Right ventricle myocardium inferior (tissue), 1 donor: ENCODE measurements at regions not wholly inside any gene's neighbourhood (a gene's known extent, or its start where the extent isn't known, plus 50 kb on each side); places are given as distances from the start of the nearest gene placed in this dataset.
A peak's percentile ranks its signal among the peaks of the same experiment; 100 is the strongest.

Experiments used
- ATAC-seq: fragments of 200-7000 bp; cut with Tn5 transposase; one replicate; pipeline ENCODE4 v1.9.1; 2020; ENCODE audit warnings: mild to moderate bottlenecking, moderate library complexity
- DNase-seq: peaks from one replicate; pipeline ENCODE4 v3.0.0; 2021; ENCODE audit errors: missing footprints
- intact Hi-C: fragments of 100-400 bp; cut with DNase I; formaldehyde crosslinking; loops from one replicate; pipeline ENCODE4 v1.11.0; 2022
- donor health status: DM: no; HTN: yes; CAD: no; lungs with severe emphysema.

DNA sequence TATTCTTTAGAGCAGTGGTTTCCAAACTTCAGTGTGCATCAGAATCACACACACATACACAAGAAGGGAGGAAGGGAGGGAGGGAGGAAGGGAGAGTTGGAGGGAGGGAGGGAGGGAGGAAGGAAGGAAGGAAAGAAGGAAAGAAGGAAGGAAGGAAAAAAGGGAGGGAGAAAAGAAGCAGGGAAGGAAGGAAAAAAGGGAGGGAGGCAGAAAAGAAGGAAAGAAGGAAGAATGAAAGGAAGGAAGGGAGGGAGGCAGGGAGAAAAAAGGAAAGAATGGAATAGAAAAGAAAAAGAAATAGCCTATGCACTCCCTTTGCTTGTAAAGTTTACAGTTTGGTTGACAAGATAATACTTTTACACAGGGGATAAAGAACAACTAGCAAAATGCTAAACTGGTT lies 96.3 kb upstream of the BCL11A start:
- ATAC-seq (no peak), DNase-seq (no peak)
- intact Hi-C loops, result no loop called here

DNA sequence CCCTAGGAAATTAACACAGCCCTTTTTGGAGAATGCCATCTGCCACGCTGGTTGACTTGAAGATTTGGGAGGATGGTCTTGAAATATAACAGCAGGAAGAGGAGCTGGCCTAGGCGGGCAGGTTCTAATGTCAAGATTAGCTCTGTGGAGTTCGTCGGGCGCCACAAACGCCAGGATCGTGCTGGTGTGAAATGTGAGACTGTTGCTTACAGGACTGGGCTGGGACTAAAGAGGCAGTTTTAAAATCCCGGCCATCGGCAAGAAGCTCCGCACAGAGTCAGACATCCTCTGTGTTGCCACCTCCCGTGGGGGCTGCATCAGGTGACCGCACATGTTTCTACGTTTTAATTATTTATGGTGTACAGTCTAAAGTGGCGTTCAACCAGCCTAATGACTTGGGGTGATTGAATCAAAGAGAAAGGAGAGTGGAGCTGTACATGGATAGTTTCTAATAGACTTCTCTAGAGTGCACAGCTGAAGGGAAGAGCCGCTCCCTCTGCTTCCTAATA lies 99.4 kb upstream of the BCL11A start:
- intact Hi-C loops, result no loop called here
- ATAC-seq (no peak), DNase-seq (no peak)

GRCh38 chr2:60657673-60658072 lies 98.4 kb upstream of the PAPOLG start:
- intact Hi-C loops, result no loop called here
- DNase-seq, result no peak
- ATAC-seq, result no peak

DNA sequence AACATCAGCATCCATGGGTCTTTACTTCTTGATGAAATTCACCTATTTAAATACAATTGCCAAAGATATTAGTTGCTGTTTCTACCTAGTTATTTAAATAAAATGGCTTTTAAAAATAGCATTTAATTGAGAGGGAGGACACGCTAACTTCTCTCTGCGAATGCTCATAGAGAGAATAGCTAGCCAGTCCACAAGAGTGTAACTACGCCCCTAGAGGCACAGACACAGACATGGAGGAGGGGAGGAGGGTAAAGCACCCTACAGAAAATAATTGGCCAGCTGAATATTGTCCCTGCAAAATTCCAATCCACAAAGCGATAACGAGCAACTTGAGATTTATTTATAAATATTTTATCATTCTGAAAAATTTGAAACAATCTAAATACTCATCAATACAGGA lies 97.0 kb upstream of the PAPOLG start:
- intact Hi-C loops, result no loop called here
- no peak for ATAC-seq
- no peak for DNase-seq

- no peak for DNase-seq
- no peak for ATAC-seq
- intact Hi-C loops, result no loop called here
These were observed 94.9 kb upstream of the PAPOLG start for GRCh38 chr2:60661073-60661738.

GRCh38 chr2:60662781-60663180 lies 93.3 kb upstream of the PAPOLG start:
- intact Hi-C loops, result no loop called here

GRCh38 chr2:60671966-60672365 lies 84.1 kb upstream of the PAPOLG start:
- DNase-seq (no peak), ATAC-seq (no peak)
- intact Hi-C loops, result no loop called here

More at GRCh38 chr2:60662781-60663180, 93.3 kb upstream of the PAPOLG start:
- no peak for DNase-seq
- no peak for ATAC-seq

GRCh38 chr2:60674524-60675165 lies 81.4 kb upstream of the PAPOLG start:
- intact Hi-C loops, result no loop called here

GRCh38 chr2:60675301-60675700 lies 80.8 kb upstream of the PAPOLG start:
- ATAC-seq (no peak), DNase-seq (no peak)
- intact Hi-C loops, result no loop called here

More at GRCh38 chr2:60674524-60675165, 81.4 kb upstream of the PAPOLG start:
- DNase-seq (peak; percentile 89), ATAC-seq (peak; percentile 90)

GRCh38 chr2:60676706-60677330 lies 79.2 kb upstream of the PAPOLG start:
- ATAC-seq (no peak), DNase-seq (no peak)
- intact Hi-C loops, result no loop called here

DNA sequence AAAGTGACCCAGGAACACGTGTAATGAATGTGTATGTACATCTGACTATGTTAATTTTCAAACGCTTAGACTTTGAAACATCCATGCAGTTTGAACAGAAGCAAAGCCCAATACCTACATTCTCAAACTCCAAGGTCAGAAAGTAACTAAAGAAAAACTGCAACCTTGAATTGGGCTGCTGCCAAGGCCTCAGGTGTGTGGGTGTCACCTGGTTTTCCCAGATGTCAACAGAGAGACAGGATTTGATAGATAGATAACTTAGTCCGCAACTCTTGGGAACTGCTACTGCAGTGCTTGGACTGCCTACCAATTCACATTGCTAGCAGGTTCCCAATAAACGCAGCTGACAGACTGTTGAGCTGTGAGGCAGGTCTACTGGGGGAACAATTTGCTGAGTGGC lies 78.7 kb upstream of the PAPOLG start:
- intact Hi-C loops, result no loop called here

GRCh38 chr2:60678551-60678950 lies 77.5 kb upstream of the PAPOLG start:
- intact Hi-C loops, result no loop called here
- ATAC-seq (no peak), DNase-seq (no peak)

More for the DNA sequence above, 78.7 kb upstream of the PAPOLG start:
- no peak for DNase-seq
- ATAC-seq, result no peak

- intact Hi-C loops, result no loop called here
- ATAC-seq (peak; percentile 56), DNase-seq (no peak)
These were observed 76.9 kb upstream of the PAPOLG start for GRCh38 chr2:60679036-60679780.

DNA sequence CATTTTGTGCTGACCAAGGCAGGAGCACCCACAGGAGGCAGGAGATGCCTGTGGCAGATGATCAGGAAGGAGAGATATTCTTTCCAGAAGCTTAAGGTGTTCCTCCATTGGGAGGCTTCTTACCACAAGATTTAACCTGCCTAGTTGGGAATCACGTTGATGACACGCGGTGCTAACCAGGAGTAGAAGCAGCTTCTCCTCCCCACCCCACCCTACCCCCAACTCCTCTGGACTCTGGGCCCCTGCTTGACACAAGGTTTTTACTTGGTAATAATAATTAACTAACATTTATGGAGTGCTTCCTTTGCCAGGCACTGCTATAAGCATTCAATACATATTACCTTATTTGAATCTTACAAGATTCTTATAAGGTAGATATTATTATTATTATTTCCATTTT lies 62.5 kb upstream of the PAPOLG start:
- ATAC-seq, result no peak
- intact Hi-C loops, result no loop called here
- DNase-seq, result no peak

DNA sequence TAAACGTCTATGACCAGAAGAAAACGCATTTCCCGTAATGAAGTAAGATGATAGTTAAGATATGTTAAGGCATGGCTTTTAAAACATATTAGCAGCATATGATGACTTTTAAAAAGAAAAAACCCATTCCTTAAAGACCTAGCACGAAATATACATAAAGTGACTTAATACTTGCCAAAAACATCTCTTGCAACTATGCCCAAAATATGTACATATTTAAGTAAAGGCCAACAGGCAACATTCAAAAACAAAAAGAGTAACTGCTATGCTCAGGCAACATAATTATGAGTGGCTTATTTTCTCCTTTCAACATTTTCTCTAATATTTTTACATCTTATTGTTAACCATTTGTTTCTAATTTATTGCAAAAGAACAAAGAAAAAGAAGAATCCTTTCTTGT lies 60.3 kb upstream of the PAPOLG start:
- intact Hi-C loops, result no loop called here
- no peak for DNase-seq
- no peak for ATAC-seq

GRCh38 chr2:60699617-60700016 lies 56.5 kb upstream of the PAPOLG start:
- intact Hi-C loops, result no loop called here
- ATAC-seq (no peak), DNase-seq (no peak)

DNA sequence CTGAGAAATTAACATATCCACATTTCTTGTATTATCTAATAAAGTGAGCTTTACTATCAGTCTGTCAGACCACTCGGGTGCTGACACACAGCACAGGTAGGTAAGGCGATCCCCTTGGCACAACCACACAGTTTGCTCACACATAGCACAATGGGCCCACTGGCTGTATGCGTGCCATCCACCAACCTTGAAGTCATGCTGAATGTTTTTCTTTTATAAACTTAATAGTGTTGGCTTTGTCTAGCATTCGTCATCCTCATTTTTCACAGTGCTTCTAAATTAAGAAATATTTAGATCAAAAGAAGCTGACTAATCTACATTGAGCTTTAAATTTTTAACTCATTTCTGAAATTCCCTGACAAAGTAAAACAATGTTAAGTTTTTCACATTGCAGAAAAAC lies 50.0 kb upstream of the PAPOLG start:
- ATAC-seq (no peak), DNase-seq (no peak)
- intact Hi-C loops, result loop anchor here (2.0 kb wide), 1 partner anchor 295 kb away; no protein-coding TSS in a partner anchor
